ENCODE measurements at regions not wholly inside any gene's neighbourhood (a gene's known extent, or its start where the extent isn't known, plus 50 kb on each side); places are given as distances from the start of the nearest gene placed in this dataset.

DNA sequence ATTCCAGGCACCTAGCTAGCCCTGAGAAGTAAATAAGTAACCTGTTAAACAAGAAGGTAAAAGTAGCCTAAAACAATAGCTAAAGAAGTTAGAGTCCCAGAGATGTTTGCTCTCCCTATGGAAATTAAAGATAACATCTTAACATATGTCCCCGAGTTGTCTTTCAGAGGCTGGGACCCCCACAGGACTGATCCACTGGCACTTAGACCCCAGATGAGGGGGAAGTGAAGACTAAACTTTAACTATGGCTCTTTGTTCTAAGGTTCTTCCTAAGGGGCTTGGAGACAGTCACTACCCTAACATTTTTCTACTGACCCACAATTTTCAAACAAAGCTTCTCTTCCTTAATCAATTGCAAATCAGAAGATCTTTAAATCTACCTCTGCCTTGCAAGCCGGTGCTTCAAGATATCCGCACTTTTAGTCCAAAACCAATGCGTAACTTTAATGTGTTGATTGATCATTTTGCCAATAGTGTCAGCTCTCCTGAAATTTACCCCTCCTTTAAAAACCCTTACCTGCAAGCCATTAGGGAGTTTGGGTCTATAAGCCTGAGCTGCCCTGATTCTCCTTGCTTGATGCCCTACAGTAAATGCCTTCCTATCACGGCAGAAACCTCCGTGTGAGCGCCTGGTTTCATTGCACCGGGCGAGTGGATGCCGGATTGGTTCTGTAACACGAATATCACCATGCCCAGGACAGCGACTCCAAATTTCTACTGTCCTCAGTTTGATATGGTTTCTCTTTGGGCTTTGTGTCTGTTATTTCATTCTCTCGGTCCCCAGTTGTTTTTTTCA, 404.4 kb downstream of the SIPA1L2 start:
- no peak for DNase-seq

DNA sequence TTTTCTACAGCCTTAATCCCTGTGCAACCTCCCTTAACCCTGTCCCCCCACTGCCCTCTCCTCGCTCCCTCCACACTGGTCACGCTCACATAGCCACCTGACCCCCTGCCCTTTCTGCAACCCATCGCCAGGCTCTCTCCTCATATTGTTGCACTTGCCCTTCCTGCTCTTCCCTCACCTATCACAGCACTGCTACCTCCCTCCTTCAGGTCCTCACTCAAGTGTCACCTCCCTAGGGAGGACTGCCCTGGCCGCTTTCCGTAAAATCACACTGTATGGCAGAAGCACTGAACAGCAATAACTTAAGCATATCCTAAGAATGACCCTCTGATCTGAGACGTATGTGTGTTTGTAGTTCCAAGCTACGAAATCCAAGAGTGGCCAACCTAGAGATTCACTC, 406.0 kb downstream of the SIPA1L2 start:
- no peak for DNase-seq

DNA sequence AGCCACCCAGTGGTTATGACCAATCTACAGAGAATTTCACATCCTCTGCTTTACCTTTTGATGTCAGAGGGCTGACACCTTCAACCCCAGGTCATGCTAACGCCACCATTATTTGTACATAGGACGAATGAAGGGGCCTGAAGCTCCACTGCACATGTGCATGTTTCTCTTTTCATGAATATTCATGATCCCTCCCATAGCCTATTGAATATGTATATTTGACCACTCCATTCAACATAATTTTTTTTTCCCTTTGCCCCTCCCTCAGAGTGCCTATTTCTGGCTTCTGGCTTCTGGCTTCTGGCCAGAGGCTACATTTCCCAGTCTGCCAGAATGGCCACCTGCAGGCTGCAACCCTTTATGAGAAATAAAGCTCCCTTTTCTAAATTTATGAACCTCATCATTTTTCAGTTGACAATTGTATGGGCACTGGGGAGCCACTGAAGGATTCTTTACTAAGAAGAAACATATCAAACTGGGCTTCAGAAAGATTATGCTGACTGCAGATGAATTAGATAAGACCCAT, 406.7 kb downstream of the SIPA1L2 start:
- no peak for DNase-seq

DNA sequence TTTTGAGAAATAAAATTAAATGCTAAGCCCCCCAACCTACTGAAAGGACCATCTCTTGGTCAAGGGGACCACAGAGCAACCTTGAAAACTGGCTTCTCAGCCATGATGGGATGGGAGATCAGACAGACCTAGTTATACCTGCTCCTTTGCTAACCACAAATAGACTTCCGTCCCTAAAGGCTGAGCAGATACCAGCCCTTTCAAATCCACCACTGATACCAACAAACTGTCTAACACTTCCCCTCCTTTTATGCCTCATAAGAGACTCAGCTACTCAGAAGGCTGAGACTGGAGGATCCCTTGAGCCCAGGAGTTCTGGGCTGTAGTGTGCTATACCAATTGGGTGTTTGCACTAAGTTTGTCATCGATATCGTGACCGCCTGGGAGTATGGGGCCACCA, 407.3 kb downstream of the SIPA1L2 start:
- DNase-seq, result no peak

DNA sequence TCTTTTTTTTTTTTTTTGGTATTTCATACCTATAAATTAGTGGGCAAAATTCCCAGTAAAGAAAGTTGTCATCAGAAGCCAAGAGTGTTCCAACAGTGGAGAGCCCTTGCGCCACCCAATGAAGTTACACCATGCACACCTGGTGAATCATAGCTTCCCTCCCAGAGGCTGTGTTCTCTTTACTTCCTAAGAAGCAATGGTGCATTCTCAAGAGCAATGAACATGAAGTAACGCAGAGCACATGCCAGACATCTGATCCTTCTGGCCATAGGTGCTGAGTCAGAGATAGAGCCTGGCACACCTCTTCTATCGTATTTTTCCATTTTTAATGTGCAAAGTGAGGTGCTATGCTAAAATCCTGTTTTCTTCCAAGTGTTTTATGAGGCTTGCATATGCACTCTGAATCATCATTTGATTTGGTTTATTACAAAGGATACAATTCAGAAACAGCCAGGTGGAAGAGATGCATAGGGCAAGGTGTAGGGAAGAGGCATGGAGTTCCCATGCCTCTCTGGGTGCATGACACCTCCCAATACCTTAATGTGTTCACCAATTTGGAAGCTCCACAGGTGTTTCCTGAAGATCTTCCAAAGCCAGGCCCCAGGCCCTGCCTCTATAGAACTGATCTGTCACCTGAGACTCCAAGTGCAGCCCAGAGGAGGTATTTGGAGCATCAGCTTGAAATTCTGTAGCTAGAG, 408.0 kb downstream of the SIPA1L2 start:
- DNase-seq, result no peak

DNA sequence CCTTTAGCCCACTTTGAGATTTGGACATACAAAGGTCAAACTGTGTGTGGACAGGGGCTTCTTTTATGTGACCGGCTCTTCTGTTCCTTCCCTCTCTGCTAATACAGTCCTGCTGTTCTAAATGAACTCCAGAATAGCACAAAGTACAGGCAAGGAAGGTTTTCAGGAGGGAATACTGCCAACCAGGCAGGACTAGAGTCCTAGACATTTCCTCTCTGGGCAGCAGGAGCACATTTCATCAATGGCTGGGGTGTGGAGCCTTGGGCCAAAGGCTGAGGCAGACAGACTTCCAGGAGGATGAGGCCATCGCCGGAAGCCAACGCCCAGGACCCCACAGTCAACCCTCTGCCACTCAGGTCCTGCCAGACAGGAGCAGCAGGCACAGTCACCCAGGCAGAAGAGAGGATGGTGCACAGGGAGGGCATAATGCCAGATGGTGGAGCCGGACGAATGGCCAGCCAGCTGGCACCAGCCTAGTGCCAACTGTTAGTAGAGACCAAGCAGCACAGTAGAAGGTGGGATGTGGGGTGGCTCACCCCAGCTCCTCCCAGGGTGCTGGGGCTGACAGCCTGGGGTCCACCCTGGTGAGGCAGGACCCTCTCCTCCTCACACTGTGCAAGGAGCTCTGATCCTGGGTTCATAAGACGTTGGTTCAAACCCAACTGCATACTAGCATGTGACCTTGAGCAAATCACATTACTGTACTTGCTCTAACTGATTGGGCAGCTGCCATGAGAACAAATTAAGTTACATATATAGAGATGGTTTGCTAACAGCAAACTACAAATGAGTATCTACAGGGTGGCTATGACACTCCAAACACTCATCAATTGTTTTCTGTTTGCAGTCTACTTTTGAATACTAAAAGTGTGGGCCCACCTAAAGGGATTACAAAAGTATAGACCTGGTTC, 410.7 kb downstream of the SIPA1L2 start:
- peak; percentile 21 for DNase-seq

DNA sequence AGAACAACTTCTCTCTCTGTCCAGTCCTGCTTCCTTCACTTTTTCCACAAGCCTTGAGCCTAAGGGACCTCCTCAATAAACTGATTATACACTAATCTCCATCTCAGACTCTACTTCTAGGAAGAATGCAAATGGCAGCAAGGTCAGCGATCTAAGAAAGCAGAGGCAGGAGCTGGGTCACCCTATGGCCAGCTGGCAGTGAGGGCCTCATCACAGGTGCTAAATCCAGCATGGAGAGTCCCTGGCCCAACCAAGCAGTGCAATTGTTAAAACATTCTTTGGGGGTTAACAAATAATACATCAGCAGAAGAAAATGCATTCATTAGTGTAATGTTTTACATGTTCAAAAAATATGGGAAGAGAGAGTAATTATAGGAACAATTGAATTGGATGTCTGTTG, 416.0 kb downstream of the SIPA1L2 start:
- no peak for DNase-seq

DNA sequence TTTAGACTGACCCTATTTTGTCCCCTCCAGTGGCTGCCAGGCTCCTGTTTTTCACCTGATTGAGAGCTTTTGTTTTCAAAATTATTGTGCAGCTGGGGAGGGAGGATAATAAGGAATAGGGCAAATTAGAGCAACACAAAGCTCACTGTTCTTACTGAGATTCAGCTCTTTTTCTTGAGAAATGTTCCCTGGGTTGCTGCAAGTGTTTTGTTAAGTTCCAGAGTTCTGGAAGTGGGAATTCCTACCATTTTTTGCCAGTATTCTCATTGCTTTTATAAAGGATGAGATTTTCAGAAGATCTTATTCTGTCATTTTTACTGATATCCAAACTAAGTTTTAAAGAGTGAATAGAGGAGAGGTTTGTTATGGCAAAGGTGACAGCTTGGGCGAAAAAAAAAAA, 417.7 kb downstream of the SIPA1L2 start:
- DNase-seq, result no peak

DNA sequence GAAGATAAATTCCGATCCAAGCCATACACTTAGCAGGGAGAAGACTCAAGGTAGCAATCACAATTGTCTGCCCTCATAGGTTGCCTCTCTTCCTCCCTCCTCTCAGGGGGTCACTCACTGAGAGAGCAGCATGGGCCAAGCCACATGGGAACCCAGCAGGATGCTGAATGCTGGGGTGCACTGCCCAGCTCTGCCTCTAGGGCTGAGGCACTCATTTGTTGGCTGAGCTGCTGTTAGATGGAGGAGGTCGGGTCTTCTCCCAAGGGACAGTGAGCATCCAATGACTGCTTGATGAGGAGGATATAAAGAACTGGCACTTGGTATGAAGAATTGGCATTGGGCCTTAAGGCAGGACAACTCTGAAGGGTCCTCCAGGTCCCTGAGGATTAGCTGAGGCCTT, 418.8 kb downstream of the SIPA1L2 start:
- DNase-seq, result no peak

DNA sequence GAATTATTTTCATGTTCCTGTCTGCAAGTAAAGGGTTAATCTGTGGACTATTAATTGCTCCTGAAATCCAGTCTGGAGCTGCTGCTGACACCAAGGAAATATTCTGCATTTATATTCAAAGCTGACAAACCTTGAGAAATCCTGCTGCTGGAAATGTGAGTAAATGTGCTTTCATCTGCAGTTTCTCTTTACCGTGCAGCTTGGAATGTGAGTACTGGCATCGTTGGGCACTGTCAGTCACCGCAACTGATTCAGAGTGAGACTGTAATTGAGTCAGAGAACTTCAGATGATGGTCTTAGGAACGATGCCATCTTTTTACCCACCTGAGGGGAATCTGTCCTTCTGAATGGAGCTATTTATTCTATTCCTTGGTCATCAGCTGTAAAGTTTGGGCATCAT, 420.6 kb downstream of the SIPA1L2 start:
- no peak for DNase-seq

DNA sequence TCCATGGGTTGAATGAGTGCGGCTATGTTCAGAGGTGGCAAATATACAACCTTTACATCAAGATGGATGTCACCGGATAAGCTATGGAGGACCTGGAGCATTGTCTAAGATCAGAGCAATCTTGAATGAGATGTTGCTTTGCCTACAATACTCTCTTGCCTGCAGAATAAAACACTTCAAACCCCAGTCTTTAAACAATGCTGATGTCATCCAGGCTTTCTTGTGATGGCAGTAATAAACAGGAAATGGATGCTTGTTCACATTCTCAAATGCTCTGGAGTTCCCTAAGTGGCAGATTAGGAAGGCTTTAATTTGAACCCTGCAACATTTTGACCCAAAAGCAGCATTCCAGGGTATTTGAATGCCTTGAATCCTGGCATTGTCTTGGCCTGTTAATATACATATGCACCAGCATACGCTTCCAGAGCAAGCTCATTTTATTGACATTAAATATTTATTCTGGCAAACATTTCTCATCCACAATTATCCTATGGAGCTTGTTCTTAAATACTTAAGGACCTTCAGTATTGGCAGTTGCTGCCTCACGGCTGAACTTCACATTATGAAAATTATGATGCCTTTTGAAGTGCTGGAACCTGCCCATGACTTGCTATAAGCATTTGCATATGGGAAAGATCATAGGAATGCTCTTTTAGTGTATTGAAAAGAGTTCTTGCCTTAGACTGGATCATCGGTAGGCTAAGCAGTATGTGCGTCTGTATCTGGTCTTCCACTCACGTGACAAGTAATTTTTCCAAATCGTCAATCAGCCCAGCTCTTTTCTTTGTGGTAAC, 422.7 kb downstream of the SIPA1L2 start:
- no peak for DNase-seq

DNA sequence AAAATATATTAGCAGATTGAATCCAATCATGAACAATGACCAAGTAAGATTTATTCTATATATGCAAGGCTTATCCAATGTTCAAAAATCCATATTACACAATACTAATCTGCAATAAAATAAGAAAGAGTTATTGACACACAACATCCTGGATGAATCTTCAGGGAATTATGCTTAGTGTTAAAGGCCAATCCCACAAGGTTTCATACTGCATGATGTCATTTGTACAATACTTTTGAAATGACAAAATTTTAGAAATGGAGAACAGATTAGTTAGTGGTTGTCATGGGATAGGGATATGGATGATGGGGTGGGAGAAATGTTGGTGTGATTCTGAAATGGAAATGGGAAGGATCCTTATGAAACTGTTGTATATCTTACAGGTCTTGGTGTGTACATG, 425.7 kb downstream of the SIPA1L2 start:
- DNase-seq, result no peak

DNA sequence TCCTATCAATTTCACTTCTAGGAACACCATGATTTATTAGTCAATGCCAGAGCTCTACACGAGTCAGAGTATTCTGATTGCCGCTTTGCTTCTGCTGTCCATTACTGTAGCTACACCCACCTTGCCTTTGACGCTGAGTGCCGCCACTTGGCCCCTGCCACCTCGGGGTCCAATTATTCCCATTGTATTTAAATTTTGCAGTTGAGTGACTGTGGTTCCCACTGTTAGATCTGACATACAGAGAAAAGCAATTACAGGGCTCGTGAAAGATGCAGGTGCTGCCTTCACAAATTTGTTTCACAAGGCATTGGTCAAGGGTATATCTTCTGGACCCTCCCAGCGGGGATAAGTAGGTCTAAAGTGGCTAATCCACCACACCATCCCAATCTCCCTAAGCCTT, 428.9 kb downstream of the SIPA1L2 start:
- no peak for DNase-seq

DNA sequence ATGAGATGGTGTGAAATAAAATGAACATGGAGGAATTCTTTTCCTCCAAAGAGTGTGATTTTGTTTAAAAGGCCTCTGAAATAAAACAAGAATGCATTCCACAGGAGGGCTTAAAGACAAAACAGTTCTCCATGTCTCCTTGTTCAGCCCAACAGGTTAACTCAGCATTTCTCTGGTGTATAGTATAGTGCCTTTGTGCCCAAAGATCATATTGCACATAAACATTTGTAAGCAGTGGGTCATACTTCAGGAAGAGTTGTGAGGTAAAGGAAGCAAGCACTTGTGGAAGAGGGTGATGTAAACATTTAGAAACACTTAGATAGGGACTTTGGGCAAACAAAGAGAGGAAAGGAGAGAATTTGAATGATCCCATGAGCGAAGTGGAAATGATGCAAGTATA, 433.9 kb downstream of the SIPA1L2 start:
- no peak for DNase-seq

DNA sequence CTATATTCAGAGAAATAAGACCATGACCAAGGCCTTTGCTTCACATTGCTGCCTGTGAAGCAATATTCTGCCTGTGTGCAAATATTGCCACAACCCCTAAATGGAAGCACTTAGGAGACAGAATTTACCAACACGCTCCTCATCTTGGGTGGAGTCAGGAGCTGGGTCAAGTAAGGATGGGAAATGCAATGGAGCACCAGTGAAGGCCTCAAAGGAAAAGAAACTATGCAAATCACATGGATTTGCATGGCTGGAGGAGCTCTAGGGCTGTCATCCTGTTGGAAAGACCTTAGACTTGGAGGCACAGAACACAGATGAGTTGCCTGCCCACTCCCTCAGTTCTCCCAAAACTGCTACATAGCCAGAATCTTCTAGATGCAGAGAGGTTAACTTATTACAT, 435.5 kb downstream of the SIPA1L2 start:
- no peak for DNase-seq

DNA sequence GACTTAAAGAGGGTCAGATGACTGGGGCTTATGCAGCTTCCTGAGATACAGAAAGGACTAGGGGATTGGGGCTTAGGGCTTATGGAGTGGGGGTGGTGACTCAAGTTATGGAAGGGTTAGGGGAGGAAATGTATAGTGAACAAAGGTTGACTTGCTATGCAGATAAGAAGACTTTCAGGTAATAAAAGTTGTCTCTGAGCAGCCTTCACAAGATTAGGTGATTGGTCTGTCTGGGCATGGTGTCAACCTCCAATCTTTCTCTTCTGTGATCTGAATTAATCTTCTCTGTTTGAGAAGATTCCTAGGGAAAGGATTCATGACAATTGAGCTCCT, 436.5 kb downstream of the SIPA1L2 start:
- DNase-seq, result no peak

DNA sequence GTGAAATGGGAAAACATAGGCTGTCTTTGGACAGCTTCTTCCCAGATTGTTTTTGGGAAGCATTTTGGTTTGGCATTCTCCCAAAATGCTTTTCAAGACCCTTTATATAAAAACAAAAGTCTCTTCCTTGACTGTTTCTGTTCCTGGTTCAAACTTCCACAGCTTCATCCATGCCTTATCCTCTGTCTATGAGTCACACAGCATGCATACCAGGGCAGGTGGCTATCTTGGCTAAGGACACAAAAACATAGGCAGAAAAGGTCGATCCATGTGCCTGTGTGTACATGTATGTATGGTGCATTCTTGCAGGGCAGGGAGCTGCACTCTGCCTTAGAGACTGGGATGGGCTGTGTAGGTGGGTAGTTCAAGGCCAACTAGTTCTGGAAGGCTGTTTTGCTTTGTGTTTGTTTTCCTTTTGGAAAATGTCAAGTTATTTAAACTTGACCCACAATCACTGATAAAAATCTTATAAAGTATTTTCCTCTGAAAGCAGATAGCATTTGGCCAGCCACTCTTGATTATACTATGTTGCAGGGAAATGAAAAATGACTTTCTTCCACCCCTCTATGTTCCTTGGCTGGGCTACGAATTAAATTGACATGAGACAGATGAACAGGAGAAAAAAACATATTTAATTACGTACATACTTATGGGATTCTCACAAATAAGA, 437.0 kb downstream of the SIPA1L2 start:
- no peak for DNase-seq

DNA sequence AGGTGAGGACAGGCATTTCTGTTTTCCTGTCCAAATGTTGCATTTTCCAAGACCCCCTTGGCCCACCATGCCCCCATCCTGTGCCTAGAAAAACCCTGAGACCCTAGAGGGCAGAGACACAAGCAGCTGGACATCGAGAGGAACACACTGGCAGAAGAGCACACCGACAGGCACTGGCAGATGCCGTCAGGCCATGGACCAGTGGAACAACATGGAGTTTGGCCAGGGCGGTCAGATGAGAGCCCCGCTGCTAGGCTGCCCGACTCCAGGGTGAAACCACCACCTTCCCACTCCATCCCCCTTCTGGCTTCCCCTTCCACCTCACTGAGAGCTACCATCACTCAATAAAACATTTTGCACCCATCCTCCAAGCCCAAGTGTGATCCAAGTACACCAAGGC, 438.4 kb downstream of the SIPA1L2 start:
- no peak for DNase-seq

DNA sequence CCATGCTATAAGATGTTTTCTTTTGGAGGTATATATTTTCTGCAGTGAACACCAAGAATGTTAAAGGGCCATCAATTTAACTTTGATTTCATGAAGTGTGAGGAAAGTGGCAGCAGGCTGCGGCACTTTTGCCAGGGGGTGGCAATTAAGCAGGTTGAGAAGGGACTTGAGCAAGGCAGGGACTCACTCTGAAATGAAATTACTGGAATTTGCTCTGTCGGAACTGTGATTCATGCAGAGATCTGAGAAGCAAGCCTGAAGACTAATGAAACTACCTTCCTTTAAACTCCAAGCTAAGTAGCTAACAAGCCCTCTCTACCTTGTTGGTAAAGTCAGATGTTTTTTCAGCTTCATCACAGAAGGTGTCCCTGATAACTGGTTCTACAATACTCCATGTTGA, 441.6 kb downstream of the SIPA1L2 start:
- no peak for DNase-seq

DNA sequence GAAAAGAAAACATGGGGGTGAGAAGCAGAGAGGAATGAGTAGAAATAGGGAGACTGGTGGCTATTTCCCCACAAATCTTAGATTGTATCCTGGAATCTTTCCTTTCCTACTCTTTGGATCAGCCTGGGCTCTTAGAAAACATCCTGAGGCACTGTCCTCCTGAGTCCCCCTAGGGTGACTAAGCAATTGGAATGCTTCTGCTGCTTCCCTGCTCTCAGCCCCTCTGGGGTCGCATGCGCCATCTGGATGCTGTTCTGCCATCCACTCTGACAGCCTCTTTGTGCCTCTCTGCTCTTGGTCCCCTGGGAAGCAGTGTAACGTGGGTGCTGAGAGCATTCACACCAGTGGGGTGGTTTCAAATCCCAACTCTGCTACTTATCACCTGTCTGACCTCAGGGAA, 443.0 kb downstream of the SIPA1L2 start:
- DNase-seq, result peak; percentile 81

DNA sequence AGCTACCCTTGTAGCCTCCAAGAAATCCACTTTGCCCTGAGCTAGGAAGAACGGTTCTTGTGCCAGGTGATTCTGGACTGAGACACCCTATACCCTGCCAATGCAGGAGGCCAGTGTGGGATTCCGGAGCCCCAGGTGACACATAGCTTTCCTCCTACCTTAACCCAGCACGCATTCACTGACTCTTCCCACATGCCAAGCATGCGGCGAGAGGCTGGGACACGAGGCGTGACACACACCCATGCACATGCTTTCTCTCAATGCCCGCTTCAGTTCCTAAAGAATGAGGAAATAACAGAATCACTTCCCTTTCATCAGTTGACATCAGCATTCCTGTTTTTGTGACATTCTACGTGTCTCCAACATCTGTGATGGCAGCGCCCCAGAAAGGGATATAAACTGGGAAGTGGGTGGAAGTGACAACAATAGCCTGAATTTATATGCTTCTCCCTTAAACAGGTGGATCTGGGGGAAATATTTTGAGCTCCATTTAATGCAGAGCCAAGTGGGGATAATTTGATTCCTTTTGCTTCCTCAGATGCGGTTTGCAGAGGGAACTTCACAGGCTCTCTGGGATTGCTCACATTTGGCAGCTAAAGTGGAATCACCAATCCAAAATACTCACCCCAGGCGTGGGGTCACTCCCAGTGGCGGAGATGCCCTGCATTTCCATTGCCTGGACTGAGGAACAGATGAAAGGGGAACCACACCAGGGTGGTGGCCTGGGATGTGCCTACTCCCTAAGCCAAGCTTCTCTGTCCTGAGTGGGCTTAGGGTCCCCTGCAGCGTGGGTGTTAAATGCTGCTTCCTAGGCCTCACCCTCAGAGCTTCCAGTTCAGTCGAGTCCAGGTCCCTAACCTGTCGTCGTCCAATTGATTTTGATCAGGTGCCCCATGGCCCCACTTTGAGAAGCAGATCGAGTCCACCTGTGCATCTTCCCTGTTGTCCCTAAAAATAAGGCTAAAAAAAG, 445.1 kb downstream of the SIPA1L2 start:
- no peak for DNase-seq

Data from NCI-H1694 treated with DMSO at 0.1 percent for 48 hours (cell line).